ENCODE measurements at regions not wholly inside any gene's neighbourhood (a gene's known extent, or its start where the extent isn't known, plus 50 kb on each side); places are given as distances from the start of the nearest gene placed in this dataset.

DNA sequence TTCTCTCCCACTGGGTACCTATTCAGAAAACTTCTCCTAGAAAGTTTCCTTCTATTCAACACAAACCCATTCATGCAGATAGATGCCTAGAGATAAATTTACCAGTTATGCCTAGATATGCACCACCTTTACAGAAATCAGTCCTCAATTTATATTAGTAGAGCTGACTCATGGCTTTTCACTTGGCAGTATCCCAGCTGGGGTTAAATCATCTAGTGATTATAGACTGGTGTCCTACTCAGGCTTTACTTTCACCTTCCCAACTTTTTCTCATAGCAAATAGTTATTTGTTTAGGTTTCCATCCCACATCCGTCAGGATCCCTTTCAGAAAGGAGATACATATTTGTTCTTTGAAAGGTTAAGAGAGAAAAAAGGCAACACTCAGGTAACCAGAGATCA is 124.5 kb downstream of the AQP4 start:
- no peak for DNase-seq

DNA sequence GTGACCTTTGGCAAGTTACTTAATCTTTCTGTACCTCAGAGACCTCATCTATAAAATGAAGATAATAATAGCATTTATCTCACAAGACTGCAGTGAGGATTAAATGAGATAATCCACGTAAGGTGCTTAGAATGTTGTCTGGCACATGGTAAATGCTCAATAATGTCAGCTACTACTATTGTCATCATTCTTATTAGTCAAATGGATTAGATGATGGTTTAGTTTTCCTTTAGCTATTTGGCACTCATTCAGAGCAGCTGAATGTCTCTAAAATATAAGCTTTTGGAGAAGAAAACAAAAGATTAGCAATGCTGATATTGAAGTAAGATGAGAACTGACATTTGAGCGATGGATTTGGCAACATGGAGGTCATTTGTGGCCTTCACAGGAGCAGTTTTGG is 125.1 kb downstream of the AQP4 start:
- DNase-seq = no peak

DNA sequence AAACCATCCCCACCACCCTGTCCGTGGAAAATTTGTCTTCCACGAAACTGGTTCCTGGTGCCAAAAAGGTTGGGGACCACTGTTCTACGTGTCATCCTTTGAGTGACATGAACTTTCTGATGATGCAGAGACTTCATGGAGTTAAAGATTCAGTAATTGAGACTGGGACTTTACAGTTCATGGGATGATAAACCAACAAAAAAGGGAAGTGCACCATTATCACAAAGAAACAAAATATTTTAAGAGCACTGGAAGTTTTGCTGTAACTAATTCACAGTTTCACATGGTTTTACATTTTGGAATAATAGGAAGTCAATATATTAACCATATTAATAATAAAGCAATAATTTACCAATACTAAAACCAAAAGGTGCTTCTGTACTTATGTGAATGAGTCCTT is 126.8 kb downstream of the AQP4 start:
- DNase-seq = no peak

- DNase-seq = no peak
Measured at GRCh38 chr18:26736301-26736700, 129.2 kb downstream of the AQP4 start.

DNA sequence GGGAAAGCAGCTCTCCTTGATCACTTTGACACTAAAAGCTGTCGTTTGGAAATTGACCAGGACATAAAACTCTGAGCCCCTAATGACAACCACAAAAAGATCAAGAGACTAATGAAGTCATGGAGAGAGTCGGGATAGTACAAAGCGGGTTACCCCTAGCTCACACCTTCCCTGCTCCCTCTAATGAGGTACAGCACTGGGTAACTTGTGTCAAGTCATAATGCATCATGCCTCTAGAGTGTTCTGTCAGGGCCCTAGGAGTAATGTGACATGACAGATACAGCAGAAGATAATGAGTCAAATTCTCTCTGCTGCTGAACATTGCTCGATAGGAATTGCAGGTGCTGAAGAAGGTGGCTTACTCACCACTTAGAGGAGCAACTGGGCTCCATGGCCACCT is 130.7 kb downstream of the AQP4 start:
- DNase-seq = no peak

DNA sequence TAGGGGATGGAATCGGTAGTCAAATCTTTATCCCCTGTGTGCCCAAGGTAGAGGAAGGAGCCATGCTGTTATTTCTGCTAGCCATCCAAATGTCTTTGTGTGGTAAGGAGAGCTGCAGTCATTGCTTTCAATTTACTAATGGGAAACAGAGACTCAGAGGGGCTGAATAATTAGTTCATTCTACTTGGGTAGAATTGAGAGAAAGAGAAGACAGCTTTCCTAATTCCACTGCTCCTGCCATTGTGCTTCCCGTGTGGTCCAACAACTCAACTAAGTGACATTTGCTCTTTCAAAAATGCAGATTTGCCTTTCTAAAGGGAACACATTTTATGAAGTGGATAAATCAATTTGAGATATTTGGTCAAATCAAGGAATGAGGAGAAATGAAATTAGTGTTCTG is 136.1 kb downstream of the AQP4 start:
- DNase-seq = no peak

GRCh38 chr18:26729008-26729407 is 136.5 kb downstream of the AQP4 start:
- no peak for DNase-seq

DNA sequence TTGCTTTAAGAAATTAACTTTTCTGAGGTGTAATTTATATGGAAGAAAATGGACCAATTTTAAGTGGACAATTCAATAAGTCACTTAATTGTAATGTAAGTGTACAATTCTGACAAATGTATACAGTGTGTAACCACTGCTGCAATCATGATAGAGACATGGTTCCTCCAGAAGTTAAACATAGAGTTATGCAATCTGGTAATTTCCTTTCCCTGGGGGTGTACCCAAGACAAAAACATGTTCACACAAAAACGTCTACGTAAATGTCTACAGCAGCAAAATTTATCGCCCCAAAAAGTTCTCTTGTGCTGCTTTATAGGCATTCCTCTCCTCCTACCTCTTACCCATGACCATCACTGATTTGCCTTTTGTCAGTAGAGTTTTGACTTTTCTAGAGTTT is 141.5 kb downstream of the AQP4 start:
- no peak for DNase-seq

DNA sequence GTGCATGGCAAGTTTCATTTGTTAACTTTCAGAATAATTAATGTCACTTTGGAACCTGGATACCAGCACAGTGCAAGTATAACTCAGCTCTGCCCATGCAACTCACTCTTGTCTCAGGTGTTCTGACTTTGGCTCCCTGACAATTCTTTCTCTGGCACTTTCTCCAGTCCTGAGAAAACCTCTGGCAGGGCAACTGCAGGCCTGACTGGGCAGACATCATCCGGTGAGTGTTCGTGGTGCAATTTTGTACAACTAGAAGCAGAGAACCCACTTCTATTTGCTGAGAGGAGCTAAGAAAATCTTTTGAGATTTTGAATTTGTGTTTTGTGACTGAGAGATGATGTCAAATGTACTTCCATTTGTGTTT is 143.0 kb downstream of the AQP4 start:
- no peak for DNase-seq

DNA sequence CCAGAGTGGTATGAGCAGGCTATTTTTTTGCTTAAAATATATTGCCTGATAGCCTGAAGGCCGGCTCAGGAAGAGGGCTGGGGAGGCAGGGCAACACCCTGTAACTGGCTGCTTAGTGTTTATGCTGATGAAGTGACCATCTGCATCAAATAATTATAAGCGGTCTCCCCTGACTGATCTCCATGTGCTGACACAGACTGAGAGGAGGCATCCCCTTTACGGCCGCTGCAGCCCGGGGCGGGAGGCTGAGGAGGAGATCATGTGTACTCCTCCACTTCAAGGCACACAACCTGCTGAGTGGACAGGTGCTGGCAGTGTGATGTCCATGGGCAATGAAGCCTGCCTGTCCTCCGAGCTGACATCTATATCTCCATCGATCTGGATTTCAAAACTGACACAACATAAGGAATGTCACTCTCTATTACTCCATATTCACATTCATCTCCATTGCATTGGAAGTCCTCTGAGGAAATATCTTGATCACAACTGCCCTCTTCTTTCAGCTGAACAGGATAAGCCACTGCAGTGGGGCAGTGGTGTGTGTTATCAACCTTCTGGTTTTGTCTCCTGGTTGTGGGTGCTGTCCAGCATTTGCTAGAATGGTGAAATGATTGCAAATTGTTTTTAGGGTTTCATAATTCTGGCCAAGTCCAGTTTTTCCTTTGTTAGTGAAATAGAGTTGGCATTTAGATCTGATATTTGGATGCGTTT is 143.5 kb downstream of the AQP4 start:
- peak; percentile 29 for DNase-seq

GRCh38 chr18:26719896-26720295 is 145.6 kb downstream of the AQP4 start:
- no peak for DNase-seq

DNA sequence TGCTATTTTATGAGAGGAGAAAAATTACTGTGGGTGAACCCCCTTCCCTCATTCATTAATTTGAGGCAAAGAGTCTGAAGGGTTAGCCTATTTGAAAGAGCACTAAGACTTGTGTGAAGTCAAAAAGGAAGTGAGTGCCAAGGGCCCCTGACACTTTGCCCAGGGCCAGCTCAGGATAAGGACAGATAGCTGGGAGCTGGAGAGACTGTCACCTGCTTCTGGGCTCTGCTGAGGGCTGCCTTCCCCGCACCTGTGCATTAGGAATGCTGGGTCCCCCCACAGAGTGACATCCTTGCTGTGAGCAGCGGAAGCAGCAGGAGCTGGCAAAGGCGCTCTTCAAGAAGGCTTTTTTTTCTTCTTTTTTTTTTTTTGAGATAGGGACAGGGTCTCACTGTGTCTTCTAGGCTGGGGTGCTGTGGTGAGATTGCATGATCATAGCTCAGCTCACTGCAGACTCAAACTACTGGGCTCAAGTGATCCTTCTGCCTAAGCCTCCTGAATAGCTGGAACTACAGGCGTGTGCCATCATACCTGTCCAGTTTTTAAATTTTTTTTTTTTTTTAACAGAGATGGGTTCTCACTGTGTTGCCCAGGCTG is 148.3 kb downstream of the AQP4 start:
- no peak for DNase-seq

DNA sequence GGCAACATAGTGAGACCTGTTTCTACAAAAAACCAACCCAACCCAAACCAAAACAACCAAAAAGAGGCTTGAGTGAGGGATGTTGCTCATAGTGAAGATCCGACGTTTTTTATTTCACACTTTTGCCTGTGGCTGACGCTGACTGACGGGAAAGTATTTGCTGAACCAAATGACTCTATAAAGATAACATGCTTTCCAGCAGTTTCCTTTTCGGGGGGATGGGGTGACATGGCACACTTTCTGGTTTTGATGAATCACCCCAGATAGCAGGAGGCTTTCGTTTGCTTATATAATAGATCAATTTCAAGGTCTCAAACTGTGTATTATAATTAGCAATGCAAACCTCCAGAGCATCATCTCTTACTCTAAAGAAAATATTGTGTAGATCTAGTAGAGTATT is 150.8 kb downstream of the AQP4 start:
- no peak for DNase-seq

- no peak for DNase-seq
Measured at GRCh38 chr18:26711756-26712155, 153.8 kb downstream of the AQP4 start.

DNA sequence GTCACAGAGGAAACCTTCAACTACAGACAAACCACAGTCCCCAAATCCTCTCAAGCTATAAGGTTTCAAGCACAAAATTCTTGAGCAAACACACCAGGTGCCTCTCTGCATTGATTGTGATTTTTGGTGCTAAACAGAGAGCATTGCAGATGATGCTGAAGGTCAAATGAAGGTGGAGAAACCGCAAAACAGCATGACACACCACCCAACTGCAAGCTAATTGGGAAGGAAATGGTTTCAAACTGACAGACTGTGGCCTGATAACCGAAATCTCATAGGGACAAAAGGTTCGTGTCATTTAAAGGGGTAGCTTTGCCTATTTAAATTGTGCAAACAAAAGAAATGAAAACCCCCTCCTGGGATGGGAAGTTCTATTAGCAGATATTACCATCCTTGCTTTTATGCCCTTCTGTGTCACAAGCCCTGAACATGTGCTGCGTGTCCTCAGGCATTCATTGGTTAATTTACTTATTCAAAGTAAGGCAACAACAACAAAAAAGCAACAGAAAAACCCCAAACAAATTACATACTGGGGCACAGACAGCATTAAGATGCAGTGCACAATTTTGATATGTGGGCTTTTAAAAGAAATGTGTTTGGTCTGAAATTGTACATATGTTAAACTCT is 154.9 kb downstream of the AQP4 start:
- DNase-seq = peak; percentile 49

DNA sequence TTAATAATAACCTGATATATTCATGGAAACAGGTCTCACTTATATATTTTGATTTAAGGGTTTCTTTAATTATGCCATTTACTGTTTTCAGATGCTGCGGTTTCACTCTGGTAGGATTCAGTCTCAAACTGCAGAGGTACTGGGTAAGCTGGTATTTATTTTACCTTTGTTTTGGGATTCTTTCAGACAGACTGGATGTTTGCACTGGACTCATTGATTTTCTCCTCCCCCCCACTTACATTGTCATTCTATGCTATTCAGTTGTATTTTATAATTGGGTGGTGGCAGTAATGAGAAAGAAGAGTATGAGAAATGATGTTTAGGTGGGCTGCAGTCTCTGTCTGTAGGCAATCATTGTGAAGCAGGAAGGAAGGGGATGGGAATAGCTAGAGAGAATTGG is 155.6 kb downstream of the AQP4 start:
- DNase-seq = no peak

- DNase-seq = no peak
Measured at GRCh38 chr18:26708806-26709716, 156.4 kb downstream of the AQP4 start.

- DNase-seq = no peak
Measured at GRCh38 chr18:26706911-26707351, 158.6 kb downstream of the AQP4 start.

DNA sequence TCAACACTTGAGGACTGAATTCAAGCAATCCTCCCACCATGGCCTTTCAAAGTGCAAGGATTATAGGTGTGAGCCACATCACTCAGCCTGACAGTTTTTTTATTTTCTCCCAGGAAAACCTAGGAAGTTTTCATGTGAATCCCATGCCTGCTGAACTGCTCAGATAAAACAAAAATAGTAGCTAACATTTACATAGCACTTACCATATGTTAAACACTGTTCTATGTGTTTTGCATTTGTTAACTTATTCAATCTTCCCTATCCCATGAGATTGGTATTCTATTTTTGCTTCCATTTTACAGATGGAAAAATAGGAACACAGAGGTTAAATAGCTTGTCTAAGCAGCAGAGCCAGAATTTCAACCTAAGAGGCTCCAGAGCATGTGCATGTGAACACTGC is 157.4 kb upstream of the KCTD1 start:
- no peak for DNase-seq

GRCh38 chr18:26703170-26703930 is 155.0 kb upstream of the KCTD1 start:
- DNase-seq = peak; percentile 13

GRCh38 chr18:26702086-26702485 is 153.7 kb upstream of the KCTD1 start:
- DNase-seq = no peak

GRCh38 chr18:26700728-26701127 is 152.4 kb upstream of the KCTD1 start:
- DNase-seq = no peak

- no peak for DNase-seq
Measured at GRCh38 chr18:26700201-26700600, 151.8 kb upstream of the KCTD1 start.
